ENCODE measurements at regions not wholly inside any gene's neighbourhood (a gene's known extent, or its start where the extent isn't known, plus 50 kb on each side); places are given as distances from the start of the nearest gene placed in this dataset.

- TF ChIP-seq CTCF (IDR thresholded peaks at IDR 0.05; ENCODE audit: low read depth, low read length, poor library complexity, severe bottlenecking), result no peak
- no peak for TF ChIP-seq EZH2phosphoT487 (IDR thresholded peaks at IDR 0.05; ENCODE audit: borderline replicate concordance, low read length)
Observed at GRCh38 chr4:126794363-126794762, 838.4 kb upstream of the INTU start.
